ENCODE measurements at regions not wholly inside any gene's neighbourhood (a gene's known extent, or its start where the extent isn't known, plus 50 kb on each side); places are given as distances from the start of the nearest gene placed in this dataset.

DNA sequence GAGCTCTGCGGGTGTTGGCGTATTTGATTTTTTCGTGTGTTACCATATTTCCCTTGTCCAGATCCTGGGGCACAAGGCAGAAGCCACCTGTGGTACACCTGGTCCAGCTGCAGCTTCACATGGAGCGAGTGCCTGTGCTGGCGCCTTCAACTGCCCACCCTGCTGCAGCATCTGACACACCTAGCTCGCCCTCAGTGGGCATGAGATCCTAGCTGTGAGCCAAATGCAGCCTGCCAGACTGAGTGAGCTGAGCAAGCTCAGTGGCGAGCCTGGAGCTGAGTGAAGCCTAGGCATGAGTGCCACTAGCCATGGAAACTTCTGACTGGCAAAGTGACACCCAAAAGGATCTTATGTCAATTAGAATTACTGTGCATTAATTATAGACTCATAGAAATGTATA is 1226.8 kb upstream of the FLRT2 start:
- no peak for FAIRE-seq
- no peak overlapping the region for H3K4me2 ChIP-seq
- POLR2A ChIA-PET: no interaction called here
- no peaks in the 10 kb centered on the region for H3K9me3 ChIP-seq
- H3K27ac ChIP-seq: no peak overlapping the region
- H3K4me3 ChIP-seq: no peak overlapping the region
- CTCF ChIA-PET: no interaction called here
- 42% methylated on average over 5 of the region's 7 CpGs for whole genome bisulfite sequencing (ENCODE audit: missing lambda C conversion rate)
- DNase-seq (ENCODE audit: low read depth in 1 of 2, low spot score in 1 of 2): no peak
- no peaks in the 10 kb centered on the region for H3K4me1 ChIP-seq
- TF ChIP-seq CBX8 (IDR thresholded peaks at IDR 0.05) (no peak), TFCP2L1 (CRISPR knock-in tag; IDR thresholded peaks at IDR 0.05) (no peak), MYC (IDR thresholded peaks at IDR 0.05; ENCODE audit: borderline replicate concordance, low read length) (no peak), MAZ (IDR thresholded peaks at IDR 0.05; ENCODE audit: borderline replicate concordance, low read depth, low read length) (no peak), SREBF2 (IDR thresholded peaks at IDR 0.05) (no peak), ZC3H11A (IDR thresholded peaks at IDR 0.05) (no peak), CBX2 (IDR thresholded peaks at IDR 0.05; ENCODE audit: borderline replicate concordance, low read depth) (no peak)
- TF ChIP-seq, protein P1, sequence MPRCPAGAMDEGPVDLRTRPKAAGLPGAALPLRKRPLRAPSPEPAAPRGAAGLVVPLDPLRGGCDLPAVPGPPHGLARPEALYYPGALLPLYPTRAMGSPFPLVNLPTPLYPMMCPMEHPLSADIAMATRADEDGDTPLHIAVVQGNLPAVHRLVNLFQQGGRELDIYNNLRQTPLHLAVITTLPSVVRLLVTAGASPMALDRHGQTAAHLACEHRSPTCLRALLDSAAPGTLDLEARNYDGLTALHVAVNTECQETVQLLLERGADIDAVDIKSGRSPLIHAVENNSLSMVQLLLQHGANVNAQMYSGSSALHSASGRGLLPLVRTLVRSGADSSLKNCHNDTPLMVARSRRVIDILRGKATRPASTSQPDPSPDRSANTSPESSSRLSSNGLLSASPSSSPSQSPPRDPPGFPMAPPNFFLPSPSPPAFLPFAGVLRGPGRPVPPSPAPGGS (IDR thresholded peaks at IDR 0.05): no peak
- TF ChIP-seq, protein P2, sequence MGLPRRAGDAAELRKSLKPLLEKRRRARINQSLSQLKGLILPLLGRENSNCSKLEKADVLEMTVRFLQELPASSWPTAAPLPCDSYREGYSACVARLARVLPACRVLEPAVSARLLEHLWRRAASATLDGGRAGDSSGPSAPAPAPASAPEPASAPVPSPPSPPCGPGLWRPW (IDR thresholded peaks at IDR 0.05): no peak
- ATAC-seq: no peak

GRCh38 chr14:84312551-84312950 is 1217.4 kb upstream of the FLRT2 start:
- DNase-seq (ENCODE audit: low read depth in 1 of 2, low spot score in 1 of 2) (no peak), ATAC-seq (no peak), FAIRE-seq (no peak)
- no peak for TF ChIP-seq SMC3 (IDR thresholded peaks at IDR 0.05)
- TF ChIP-seq, protein P3, sequence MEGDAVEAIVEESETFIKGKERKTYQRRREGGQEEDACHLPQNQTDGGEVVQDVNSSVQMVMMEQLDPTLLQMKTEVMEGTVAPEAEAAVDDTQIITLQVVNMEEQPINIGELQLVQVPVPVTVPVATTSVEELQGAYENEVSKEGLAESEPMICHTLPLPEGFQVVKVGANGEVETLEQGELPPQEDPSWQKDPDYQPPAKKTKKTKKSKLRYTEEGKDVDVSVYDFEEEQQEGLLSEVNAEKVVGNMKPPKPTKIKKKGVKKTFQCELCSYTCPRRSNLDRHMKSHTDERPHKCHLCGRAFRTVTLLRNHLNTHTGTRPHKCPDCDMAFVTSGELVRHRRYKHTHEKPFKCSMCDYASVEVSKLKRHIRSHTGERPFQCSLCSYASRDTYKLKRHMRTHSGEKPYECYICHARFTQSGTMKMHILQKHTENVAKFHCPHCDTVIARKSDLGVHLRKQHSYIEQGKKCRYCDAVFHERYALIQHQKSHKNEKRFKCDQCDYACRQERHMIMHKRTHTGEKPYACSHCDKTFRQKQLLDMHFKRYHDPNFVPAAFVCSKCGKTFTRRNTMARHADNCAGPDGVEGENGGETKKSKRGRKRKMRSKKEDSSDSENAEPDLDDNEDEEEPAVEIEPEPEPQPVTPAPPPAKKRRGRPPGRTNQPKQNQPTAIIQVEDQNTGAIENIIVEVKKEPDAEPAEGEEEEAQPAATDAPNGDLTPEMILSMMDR (IDR thresholded peaks at IDR 0.05): no peak
- TF ChIP-seq PBX3 (IDR thresholded peaks at IDR 0.05): no peak
- no peak for TF ChIP-seq HOXB5 (CRISPR knock-in tag; IDR thresholded peaks at IDR 0.05)
- TF ChIP-seq ESRRA (IDR thresholded peaks at IDR 0.05; ENCODE audit: borderline replicate concordance, low read length): no peak
- no peak for TF ChIP-seq PHF8 (IDR thresholded peaks at IDR 0.05; ENCODE audit: borderline replicate concordance, low read depth)
- TF ChIP-seq, protein P4, sequence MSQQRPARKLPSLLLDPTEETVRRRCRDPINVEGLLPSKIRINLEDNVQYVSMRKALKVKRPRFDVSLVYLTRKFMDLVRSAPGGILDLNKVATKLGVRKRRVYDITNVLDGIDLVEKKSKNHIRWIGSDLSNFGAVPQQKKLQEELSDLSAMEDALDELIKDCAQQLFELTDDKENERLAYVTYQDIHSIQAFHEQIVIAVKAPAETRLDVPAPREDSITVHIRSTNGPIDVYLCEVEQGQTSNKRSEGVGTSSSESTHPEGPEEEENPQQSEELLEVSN (IDR thresholded peaks at IDR 0.05; ENCODE audit: borderline replicate concordance, low read depth): no peak
- TF ChIP-seq FOSL2 (IDR thresholded peaks at IDR 0.05): no peak
- no peak for TF ChIP-seq FOSL2 (CRISPR knock-in tag; IDR thresholded peaks at IDR 0.05)
- TF ChIP-seq HOXA7 (CRISPR knock-in tag; IDR thresholded peaks at IDR 0.05): no peak
- no peak for TF ChIP-seq CHD4 (IDR thresholded peaks at IDR 0.05; ENCODE audit: borderline replicate concordance)
- TF ChIP-seq REST (IDR thresholded peaks at IDR 0.05): no peak
- TF ChIP-seq, protein P2 (IDR thresholded peaks at IDR 0.05): no peak
- no peak for TF ChIP-seq MAZ (IDR thresholded peaks at IDR 0.05; ENCODE audit: borderline replicate concordance, low read depth, low read length)
- TF ChIP-seq JUNB (IDR thresholded peaks at IDR 0.05): no peak
- TF ChIP-seq CHD2 (IDR thresholded peaks at IDR 0.05; ENCODE audit: low read length, partially characterized antibody): no peak
- no peak for TF ChIP-seq ZNF302 (CRISPR knock-in tag; IDR thresholded peaks at IDR 0.05)
- TF ChIP-seq KDM5A (IDR thresholded peaks at IDR 0.05): no peak
- TF ChIP-seq TFCP2L1 (CRISPR knock-in tag; IDR thresholded peaks at IDR 0.05): no peak
- TF ChIP-seq FOSB (CRISPR knock-in tag; IDR thresholded peaks at IDR 0.05): no peak
- no peaks in the 10 kb centered on the region for H3K4me1 ChIP-seq
- no peaks in the 10 kb centered on the region for H3K9me3 ChIP-seq
- CTCF ChIA-PET: no interaction called here
- no peak overlapping the region for H3K4me3 ChIP-seq
- 3% methylated on average over 4 of the region's 4 CpGs for WGBS (ENCODE audit: missing lambda C conversion rate)
- H3K27ac ChIP-seq: no peak overlapping the region
- H3K4me2 ChIP-seq: no peak overlapping the region
- POLR2A ChIA-PET: no interaction called here
